Left ventricle myocardium inferior (tissue), 1 donor: ENCODE measurements at regions not wholly inside any gene's neighbourhood (a gene's known extent, or its start where the extent isn't known, plus 50 kb on each side); places are given as distances from the start of the nearest gene placed in this dataset.

ENCODE experiments used
- DNase-seq: peaks from one replicate; pipeline ENCODE4 v3.0.0-alpha.2; 2020
- H3K27ac ChIP-seq: fragments of 200-600 bp; replicated peaks from 2 replicates; pipeline ENCODE4 v1.8.0; 2021
- H3K27me3 ChIP-seq: fragments of 200-600 bp; 2 replicates; pipeline ENCODE4 v1.8.0; 2021; ENCODE audit warnings: low read depth
- H3K36me3 ChIP-seq: fragments of 200-600 bp; 2 replicates; pipeline ENCODE4 v1.8.0; 2021
- H3K4me1 ChIP-seq: fragments of 200-600 bp; 2 replicates; pipeline ENCODE4 v1.8.0; 2021
- H3K4me3 ChIP-seq: fragments of 200-600 bp; 2 replicates; pipeline ENCODE4 v1.8.0; 2021; ENCODE audit warnings: mild to moderate bottlenecking, moderate library complexity
- H3K9me3 ChIP-seq: fragments of 200-600 bp; replicated peaks from 2 replicates; pipeline ENCODE4 v1.8.0; 2021
- CTCF ChIP-seq: fragments of 200-600 bp; IDR thresholded peaks from 2 replicates; pipeline ENCODE4 v1.8.0; 2021; ENCODE audit warnings: antibody characterized with exemption, mild to moderate bottlenecking, borderline replicate concordance
- intact Hi-C: fragments of 100-400 bp; cut with micrococcal nuclease; formaldehyde crosslinking; loops from one replicate; pipeline ENCODE4 v1.11.0; 2022
- donor health status: DM: no; HTN: yes; CAD: no; lungs with severe emphysema.

GRCh38 chr12:115519359-115519758 lies 758.1 kb downstream of the MED13L start:
- Histone ChIP-seq H3K4me1 (no peaks in the 10 kb centered on the region), H3K27ac (no peak overlapping the region), H3K4me3 (no peak overlapping the region), H3K9me3 (peaks cover 20% of the 10 kb centered on the region), H3K27me3 (no peaks in the 10 kb centered on the region), H3K36me3 (no peaks in the 10 kb centered on the region)
- DNase-seq: no peak
- TF ChIP-seq CTCF: no peak
- intact Hi-C loops: no loop called here

- intact Hi-C loops: no loop called here
- no peak for TF ChIP-seq CTCF
- H3K27ac ChIP-seq: no peak overlapping the region
Measured at GRCh38 chr12:115517913-115518312, 759.6 kb downstream of the MED13L start.

DNA sequence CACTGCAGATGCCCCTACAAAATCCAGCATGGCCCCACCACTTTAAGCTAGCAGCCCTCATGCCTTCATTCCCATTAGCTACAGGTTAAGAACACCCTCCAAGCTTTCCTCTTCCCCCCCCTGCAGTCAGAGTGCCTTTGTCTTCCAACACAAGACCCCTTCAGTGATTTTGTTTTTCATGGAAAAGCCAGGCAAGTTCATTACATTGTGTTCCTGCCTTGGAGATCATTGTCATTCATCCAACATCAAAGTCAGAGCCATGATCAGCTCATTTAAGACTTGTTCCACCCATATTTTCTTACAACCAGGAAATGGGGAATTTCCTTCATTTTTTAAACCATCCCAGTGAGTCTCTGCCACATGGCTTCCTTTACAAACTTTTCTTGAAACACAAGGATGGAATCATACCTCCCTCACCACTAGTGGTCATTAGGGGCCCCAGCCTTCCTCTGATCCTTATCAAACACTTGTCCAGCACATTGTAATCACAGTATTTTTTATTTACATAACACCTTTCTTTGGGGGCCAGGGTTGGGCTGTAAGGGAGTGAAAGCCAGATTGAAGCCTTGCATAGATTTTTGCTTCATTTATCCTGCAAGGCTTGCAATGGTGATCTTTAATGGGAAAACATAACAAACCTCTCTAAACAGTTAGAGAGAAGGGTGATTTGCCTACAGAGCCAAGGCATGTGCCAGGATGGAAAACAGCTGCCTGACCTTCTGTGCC lies 765.3 kb downstream of the MED13L start:
- Histone ChIP-seq H3K4me3 (no peak overlapping the region), H3K9me3 (peaks cover 20% of the 10 kb centered on the region), H3K27me3 (peaks cover 21% of the 10 kb centered on the region), H3K36me3 (no peaks in the 10 kb centered on the region), H3K4me1 (peaks cover 17% of the 10 kb centered on the region), H3K27ac (no peak overlapping the region)
- intact Hi-C loops: no loop called here
- no peak for TF ChIP-seq CTCF
- no peak for DNase-seq

More at GRCh38 chr12:115517913-115518312, 759.6 kb downstream of the MED13L start:
- Histone ChIP-seq H3K27me3 (no peaks in the 10 kb centered on the region), H3K4me3 (no peak overlapping the region), H3K4me1 (no peaks in the 10 kb centered on the region), H3K9me3 (peaks cover 29% of the 10 kb centered on the region), H3K36me3 (no peaks in the 10 kb centered on the region)
- no peak for DNase-seq

GRCh38 chr12:115511305-115511704 lies 766.2 kb downstream of the MED13L start:
- no peak overlapping the region for H3K4me3 ChIP-seq

DNA sequence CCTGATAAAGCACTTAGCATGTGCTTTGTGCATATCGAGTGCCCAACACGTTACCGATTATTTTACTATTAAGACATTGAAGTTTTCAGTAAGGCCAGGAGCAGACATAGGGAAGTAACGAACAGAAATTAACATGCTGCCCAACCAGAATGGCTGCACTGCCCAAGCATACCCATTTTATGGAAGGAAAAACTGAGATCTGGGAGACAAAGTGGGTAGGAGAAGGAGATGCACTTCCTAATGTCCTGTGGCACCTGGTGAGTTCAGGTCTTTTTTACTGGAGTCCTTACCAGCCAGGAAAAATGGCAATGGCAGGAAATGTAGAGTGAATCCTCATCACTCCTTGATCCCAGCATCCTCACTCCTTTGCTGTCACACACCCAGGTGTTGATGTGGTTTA lies 768.5 kb downstream of the MED13L start:
- H3K27me3 ChIP-seq: peaks cover 21% of the 10 kb centered on the region
- no peak for TF ChIP-seq CTCF
- no peak for DNase-seq
- intact Hi-C loops: no loop called here
- peaks cover 16% of the 10 kb centered on the region for H3K9me3 ChIP-seq
- no peak overlapping the region for H3K27ac ChIP-seq
- no peaks in the 10 kb centered on the region for H3K36me3 ChIP-seq
- peaks cover 36% of the 10 kb centered on the region for H3K4me1 ChIP-seq
- H3K4me3 ChIP-seq: no peak overlapping the region

More at GRCh38 chr12:115511305-115511704, 766.2 kb downstream of the MED13L start:
- Histone ChIP-seq H3K27me3 (peaks cover 21% of the 10 kb centered on the region), H3K4me1 (peaks cover 22% of the 10 kb centered on the region), H3K9me3 (peaks cover 16% of the 10 kb centered on the region), H3K36me3 (no peaks in the 10 kb centered on the region), H3K27ac (no peak overlapping the region)
- intact Hi-C loops: no loop called here
- no peak for DNase-seq
- TF ChIP-seq CTCF: no peak
